ENCODE measurements at regions not wholly inside any gene's neighbourhood (a gene's known extent, or its start where the extent isn't known, plus 50 kb on each side); places are given as distances from the start of the nearest gene placed in this dataset.
"Not testable (repeated sequence)": the region's sequence is repeated elsewhere in the genome, so short reads cannot be mapped to it uniquely, and the experiment has no call there.

DNA sequence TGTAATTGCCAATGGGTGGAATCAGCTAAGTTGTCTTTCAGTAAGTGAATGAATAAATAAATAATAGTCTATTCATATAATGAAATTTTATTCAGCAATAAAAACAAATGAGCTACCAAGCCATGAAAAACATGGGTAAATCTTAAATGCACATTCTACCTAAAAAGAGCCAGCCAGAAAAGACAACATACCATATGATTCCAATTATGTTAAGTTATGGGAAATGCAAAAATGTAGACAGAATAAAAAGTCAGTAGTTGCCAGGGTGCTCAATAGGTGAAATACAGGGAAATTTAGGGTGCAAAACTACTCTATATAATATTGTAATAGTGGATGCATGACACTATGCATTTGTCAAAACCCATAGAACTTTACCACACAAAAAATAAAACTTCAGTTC, 277.2 kb upstream of the EPHA6 start:
- DNase-seq (no peak), ATAC-seq (no peak)
- ChIA-PET CTCF (no interaction called here), POLR2A (no interaction called here)
- H3K4me3 Mint-ChIP-seq = no peak overlapping the region
- no peaks in the 10 kb centered on the region for H3K9me3 Mint-ChIP-seq (ENCODE audit: insufficient read depth)
- H3K27ac Mint-ChIP-seq = no peak overlapping the region
- H3K36me3 Mint-ChIP-seq (ENCODE audit: low read depth) = no peaks in the 10 kb centered on the region
- H3K4me1 Mint-ChIP-seq (ENCODE audit: low read depth) = no peaks in the 10 kb centered on the region
- no peaks in the 10 kb centered on the region for H3K27me3 Mint-ChIP-seq (ENCODE audit: low read depth)

DNA sequence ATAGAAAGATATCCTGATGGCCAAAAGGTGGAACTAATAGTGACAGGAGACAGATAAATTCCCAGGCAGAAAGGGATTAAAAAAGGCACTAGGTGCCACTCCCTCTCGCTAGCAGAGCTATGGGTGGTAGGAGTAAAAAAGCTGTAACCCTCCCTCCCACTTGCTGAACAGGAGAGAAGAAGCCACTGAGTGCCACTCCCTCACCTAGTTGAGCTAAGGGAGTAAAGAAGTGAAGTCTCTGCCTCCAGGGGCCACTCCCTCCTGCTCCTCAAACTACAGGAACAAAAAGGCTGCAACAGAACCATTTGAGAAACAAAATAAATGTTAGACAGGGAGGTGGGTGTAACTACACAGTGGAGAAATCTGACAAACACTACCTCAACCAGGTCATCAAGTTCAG, 276.2 kb upstream of the EPHA6 start:
- no peak for ATAC-seq
- no peak overlapping the region for H3K4me3 Mint-ChIP-seq
- DNase-seq = no peak
- H3K27me3 Mint-ChIP-seq (ENCODE audit: low read depth) = no peaks in the 10 kb centered on the region
- no peaks in the 10 kb centered on the region for H3K9me3 Mint-ChIP-seq (ENCODE audit: insufficient read depth)
- no peaks in the 10 kb centered on the region for H3K4me1 Mint-ChIP-seq (ENCODE audit: low read depth)
- ChIA-PET CTCF (no interaction called here), POLR2A (no interaction called here)
- no peak overlapping the region for H3K27ac Mint-ChIP-seq
- H3K36me3 Mint-ChIP-seq (ENCODE audit: low read depth) = no peaks in the 10 kb centered on the region

DNA sequence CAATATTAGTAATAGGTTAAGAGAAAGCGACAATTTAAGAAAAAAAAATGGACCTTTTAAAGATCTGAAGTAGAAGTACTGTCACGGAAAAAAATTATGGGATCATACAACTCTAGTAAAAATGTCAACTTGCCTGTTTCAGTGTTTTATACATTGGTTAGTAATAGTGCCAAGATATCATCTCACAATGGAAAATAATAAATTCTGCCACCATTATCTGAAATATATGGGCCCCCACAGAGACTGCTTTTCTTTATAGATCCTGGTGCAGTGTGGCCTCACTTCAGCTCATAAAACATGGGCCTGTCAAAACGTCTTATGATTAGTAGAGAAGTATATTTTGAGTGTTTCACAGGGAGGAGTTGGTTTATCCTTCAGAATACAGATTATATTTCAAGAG, 266.3 kb upstream of the EPHA6 start:
- DNase-seq = no peak
- peaks cover 16% of the 10 kb centered on the region for H3K9me3 Mint-ChIP-seq (ENCODE audit: insufficient read depth)
- no peaks in the 10 kb centered on the region for H3K36me3 Mint-ChIP-seq (ENCODE audit: low read depth)
- H3K4me3 Mint-ChIP-seq = no peak overlapping the region
- ChIA-PET POLR2A (no interaction called here), CTCF (no interaction called here)
- H3K27me3 Mint-ChIP-seq (ENCODE audit: low read depth) = no peaks in the 10 kb centered on the region
- H3K4me1 Mint-ChIP-seq (ENCODE audit: low read depth) = no peaks in the 10 kb centered on the region
- no peak for ATAC-seq
- H3K27ac Mint-ChIP-seq = no peak overlapping the region

DNA sequence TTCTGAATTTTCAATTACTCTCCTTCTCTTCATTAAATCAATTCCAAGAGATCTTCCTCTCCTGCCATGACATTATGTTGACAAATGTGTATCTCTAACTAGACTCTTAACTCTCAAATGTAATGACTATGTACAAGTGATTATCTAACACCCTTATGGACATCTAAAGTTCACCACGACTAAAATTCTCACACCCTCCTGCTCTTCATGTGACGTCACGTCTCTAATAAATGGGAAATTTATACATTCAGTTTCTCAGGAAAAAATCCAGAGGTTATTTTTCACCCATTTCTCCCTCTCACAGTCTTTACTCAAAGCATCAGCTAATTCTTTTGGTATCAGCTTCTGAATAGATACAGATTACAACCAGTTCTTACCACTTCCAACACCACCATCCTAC, 237.5 kb upstream of the EPHA6 start:
- peaks cover 29% of the 10 kb centered on the region for H3K9me3 Mint-ChIP-seq (ENCODE audit: insufficient read depth)
- DNase-seq (no peak), ATAC-seq (no peak)
- no peak overlapping the region for H3K27ac Mint-ChIP-seq
- ChIA-PET CTCF (no interaction called here), POLR2A (no interaction called here)
- H3K36me3 Mint-ChIP-seq (ENCODE audit: low read depth) = no peaks in the 10 kb centered on the region
- no peaks in the 10 kb centered on the region for H3K27me3 Mint-ChIP-seq (ENCODE audit: low read depth)
- no peak overlapping the region for H3K4me3 Mint-ChIP-seq
- no peaks in the 10 kb centered on the region for H3K4me1 Mint-ChIP-seq (ENCODE audit: low read depth)

DNA sequence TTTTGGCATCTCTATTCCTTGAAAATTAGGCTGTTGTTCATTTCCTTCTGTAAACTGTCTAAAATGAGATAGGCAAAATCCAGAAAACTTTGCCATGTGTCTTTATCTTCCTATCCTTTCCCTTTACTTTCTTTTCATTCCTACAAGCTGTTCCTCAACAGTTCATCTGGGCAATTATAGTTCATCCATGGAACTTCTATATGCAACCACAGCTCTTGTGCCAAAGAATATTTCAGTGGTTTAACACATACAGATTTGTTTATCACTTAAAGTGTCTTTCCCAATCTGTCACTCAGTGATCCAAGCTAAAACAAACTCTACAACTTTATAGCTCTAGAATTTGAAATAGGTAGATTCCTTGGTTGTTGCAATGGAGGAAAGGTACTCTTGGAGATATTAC, 230.3 kb upstream of the EPHA6 start:
- Mint-ChIP-seq H3K4me1 (ENCODE audit: low read depth) (no peaks in the 10 kb centered on the region), H3K27ac (no peak overlapping the region), H3K27me3 (ENCODE audit: low read depth) (no peaks in the 10 kb centered on the region), H3K9me3 (ENCODE audit: insufficient read depth) (peaks cover 8% of the 10 kb centered on the region), H3K4me3 (no peak overlapping the region), H3K36me3 (ENCODE audit: low read depth) (no peaks in the 10 kb centered on the region)
- POLR2A ChIA-PET = no interaction called here
- no peak for ATAC-seq
- CTCF ChIA-PET = no interaction called here
- DNase-seq = no peak

DNA sequence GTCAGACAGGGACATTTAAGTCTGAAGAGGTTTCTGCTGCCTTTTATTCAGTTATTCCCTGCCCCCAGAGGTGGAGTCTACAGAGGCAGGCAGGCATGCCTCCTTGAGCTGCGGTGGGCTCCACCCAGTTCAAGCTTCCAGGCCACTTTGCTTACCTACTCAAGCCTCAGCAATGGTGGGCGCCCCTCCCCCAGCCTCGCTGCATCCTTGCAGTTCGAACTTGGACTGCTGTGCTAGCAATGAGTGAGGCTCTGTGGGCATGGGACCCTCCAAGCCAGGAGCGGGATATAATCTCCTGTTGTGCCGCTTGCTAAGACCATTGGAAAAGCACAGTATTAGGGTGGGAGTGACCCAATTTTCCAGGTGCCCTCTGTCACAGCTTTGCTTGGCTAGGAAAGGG, 207.5 kb upstream of the EPHA6 start:
- H3K27me3 Mint-ChIP-seq (ENCODE audit: low read depth); H3K4me1 Mint-ChIP-seq (ENCODE audit: low read depth); CTCF ChIA-PET; H3K4me3 Mint-ChIP-seq; ATAC-seq; H3K36me3 Mint-ChIP-seq (ENCODE audit: low read depth); POLR2A ChIA-PET; H3K27ac Mint-ChIP-seq; H3K9me3 Mint-ChIP-seq (ENCODE audit: insufficient read depth); DNase-seq: not testable (repeated sequence)

DNA sequence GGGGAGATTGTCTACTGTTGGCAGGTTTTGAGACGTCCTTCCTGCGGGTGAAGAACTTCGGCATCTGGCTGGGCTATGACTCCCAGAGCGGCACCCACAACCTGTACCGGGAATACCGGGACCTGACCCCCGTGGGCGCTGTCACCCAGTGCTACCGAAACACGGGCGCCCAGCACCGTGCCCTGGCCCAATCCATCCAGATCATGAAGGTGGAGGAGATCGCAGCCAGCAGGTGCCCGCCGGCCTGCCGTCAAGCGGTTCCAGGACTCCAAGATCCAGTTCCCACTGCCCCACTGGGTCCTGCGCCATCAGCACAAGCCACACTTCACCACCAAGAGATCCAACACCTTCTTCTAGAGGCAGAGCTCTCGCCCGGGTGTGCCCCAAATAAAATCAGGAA, 194.9 kb upstream of the EPHA6 start:
- ATAC-seq (no peak), DNase-seq (peak; percentile 21)
- Mint-ChIP-seq H3K9me3 (ENCODE audit: insufficient read depth) (no peaks in the 10 kb centered on the region), H3K27ac (no peak overlapping the region), H3K4me1 (ENCODE audit: low read depth) (no peaks in the 10 kb centered on the region), H3K36me3 (ENCODE audit: low read depth) (no peaks in the 10 kb centered on the region), H3K4me3 (no peak overlapping the region), H3K27me3 (ENCODE audit: low read depth) (no peaks in the 10 kb centered on the region)
- ChIA-PET POLR2A (no interaction called here), CTCF (no interaction called here)

DNA sequence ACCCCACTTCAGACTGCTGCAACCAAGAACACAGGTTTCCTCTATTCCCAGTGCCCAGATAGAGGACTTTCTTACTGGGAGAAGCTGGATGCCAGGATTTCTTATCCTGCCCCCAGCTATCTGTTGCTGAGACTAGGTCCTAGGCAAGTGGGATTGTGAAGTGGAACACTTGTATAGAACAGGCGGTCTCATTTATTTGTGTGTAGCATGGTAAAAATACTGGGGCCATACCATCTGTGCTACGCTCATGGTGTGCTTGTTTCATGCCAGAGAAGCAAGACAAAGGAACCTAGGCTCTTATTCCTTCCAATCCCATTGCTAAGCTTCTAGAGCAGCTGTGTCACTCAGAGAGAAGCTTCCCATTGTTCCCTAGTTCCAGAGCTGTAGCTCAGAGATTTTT, 191.5 kb upstream of the EPHA6 start:
- ChIA-PET CTCF (no interaction called here), POLR2A (no interaction called here)
- H3K27me3 Mint-ChIP-seq (ENCODE audit: low read depth) = no peaks in the 10 kb centered on the region
- H3K36me3 Mint-ChIP-seq (ENCODE audit: low read depth) = no peaks in the 10 kb centered on the region
- H3K9me3 Mint-ChIP-seq (ENCODE audit: insufficient read depth) = peaks cover 3% of the 10 kb centered on the region
- H3K4me1 Mint-ChIP-seq (ENCODE audit: low read depth) = no peaks in the 10 kb centered on the region
- no peak overlapping the region for H3K27ac Mint-ChIP-seq
- H3K4me3 Mint-ChIP-seq = no peak overlapping the region
- no peak for ATAC-seq
- DNase-seq = no peak

DNA sequence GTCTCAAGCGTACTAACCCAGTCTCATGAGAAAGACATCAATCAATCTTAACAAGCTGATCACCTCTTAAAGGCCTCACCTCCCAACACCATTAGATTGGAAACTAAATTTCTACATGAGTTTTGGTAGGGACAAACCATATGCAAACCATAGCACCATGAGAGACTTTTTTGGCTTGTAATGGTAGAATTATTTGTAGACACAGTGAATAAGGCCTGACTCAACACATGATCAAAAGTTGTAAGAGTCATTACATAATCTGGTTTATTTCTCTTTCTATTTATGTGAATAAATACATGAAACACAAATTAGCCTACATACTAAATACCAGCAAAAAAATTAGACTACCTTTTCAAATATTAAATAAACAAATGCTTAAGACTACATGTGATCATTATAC, 183.3 kb upstream of the EPHA6 start:
- peaks cover 3% of the 10 kb centered on the region for H3K9me3 Mint-ChIP-seq (ENCODE audit: insufficient read depth)
- POLR2A ChIA-PET = no interaction called here
- CTCF ChIA-PET = no interaction called here
- H3K27me3 Mint-ChIP-seq (ENCODE audit: low read depth) = no peaks in the 10 kb centered on the region
- ATAC-seq = no peak
- no peak overlapping the region for H3K4me3 Mint-ChIP-seq
- no peak for DNase-seq
- H3K27ac Mint-ChIP-seq = no peak overlapping the region
- no peaks in the 10 kb centered on the region for H3K36me3 Mint-ChIP-seq (ENCODE audit: low read depth)
- H3K4me1 Mint-ChIP-seq (ENCODE audit: low read depth) = no peaks in the 10 kb centered on the region

DNA sequence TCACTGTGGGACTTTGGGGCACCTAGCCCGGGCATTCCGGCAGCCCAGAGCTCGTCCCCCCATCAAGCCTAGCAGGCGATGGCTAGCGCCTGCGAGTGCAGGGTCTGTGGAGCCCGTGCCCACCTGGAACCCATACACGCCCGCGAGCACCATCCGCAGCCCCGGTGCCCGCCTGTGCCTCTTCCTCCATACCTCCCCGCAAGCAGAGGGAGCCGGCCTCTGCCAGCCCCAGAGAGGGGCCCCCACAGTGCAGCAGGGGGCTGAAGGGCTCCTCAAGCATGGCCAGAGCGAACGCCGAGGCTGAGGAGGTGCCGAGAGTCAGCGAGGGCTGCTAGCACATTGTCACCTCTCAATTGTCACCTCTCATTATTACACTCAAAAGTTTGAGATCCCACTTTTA, 167.8 kb upstream of the EPHA6 start:
- Mint-ChIP-seq H3K9me3 (ENCODE audit: insufficient read depth) (peaks cover 7% of the 10 kb centered on the region), H3K36me3 (ENCODE audit: low read depth) (no peaks in the 10 kb centered on the region), H3K4me1 (ENCODE audit: low read depth) (no peaks in the 10 kb centered on the region), H3K4me3 (no peak overlapping the region), H3K27ac (no peak overlapping the region), H3K27me3 (ENCODE audit: low read depth) (no peaks in the 10 kb centered on the region)
- DNase-seq = no peak
- ChIA-PET POLR2A (no interaction called here), CTCF (no interaction called here)
- no peak for ATAC-seq

DNA sequence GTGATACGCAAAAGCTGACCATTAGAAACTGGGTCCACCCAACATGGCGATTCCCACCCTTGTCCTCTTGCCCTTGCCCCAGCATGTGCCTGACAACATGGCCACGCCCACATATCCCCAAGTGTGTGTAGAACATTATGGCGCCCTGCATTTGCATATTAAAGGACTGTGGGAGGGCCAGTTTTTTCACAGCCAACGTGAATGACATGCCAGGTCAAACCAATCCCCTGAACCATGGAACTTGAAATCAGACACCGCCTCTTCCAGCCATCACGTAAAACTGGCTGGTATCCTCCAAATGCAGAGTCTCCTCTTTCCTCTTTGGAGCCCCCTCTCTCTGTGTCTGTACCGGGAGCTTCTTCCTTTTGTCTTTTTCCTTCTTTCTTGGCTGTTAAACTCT, 156.7 kb upstream of the EPHA6 start:
- H3K36me3 Mint-ChIP-seq (ENCODE audit: low read depth) = no peaks in the 10 kb centered on the region
- ChIA-PET CTCF (no interaction called here), POLR2A (no interaction called here)
- no peaks in the 10 kb centered on the region for H3K9me3 Mint-ChIP-seq (ENCODE audit: insufficient read depth)
- no peaks in the 10 kb centered on the region for H3K27me3 Mint-ChIP-seq (ENCODE audit: low read depth)
- no peak for DNase-seq
- no peak overlapping the region for H3K4me3 Mint-ChIP-seq
- ATAC-seq = no peak
- H3K27ac Mint-ChIP-seq = no peak overlapping the region
- no peaks in the 10 kb centered on the region for H3K4me1 Mint-ChIP-seq (ENCODE audit: low read depth)

DNA sequence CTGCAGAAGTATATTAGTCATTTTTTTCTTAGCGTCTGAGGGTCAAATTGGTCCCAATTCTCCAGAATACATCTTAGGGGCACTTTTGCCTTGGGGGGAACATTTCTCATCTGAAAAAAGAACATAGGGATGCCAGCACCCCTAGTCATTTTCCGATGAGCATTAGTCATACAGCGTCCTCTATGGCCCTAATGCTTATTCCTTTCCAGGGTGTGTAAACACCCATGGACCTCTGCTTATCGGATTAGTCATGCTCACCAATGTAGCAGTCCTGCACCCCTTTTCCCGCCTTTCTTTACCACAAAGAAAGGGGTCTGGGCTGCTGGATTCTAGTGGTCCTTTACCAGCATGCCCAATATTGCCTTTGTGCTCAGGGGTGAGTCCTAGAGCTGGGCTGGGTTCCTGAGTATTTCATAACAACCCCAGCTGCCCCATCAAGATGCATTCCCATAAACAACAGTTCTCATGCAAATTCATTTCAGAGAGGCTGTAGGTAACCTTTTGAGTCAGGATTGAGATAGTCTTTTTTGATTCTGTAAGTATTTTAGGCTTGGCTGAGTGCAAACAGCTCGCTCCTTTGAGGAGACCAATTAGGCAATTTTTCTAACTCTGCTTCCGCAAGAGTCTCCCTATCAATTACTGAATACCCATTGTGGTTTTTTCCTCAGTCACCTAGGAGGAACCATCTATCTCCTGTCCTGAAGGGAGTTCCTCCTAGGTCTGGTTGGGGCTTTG, 142.4 kb upstream of the EPHA6 start:
- DNase-seq; CTCF ChIA-PET; H3K36me3 Mint-ChIP-seq (ENCODE audit: low read depth); H3K27ac Mint-ChIP-seq; H3K4me1 Mint-ChIP-seq (ENCODE audit: low read depth); H3K9me3 Mint-ChIP-seq (ENCODE audit: insufficient read depth); H3K4me3 Mint-ChIP-seq; POLR2A ChIA-PET; ATAC-seq; H3K27me3 Mint-ChIP-seq (ENCODE audit: low read depth): not testable (repeated sequence)

DNA sequence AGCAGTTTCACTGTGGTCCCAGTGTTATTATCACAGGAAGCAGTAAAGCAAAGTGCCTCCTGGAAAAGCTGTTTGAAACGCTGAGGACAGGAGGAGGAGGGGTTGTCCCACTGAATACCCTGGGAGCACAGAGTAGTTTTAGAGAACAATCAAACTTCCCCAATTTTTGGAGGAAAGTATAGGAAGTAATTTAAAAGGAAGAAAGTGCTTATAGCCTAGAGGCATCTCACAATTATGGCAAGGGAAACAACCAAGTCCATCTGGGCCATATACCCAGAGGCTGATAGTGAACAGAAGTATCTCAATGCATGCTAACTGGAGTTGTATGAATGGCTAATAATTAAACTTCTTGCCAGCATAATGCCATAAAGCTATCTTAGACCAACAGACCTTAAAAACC, 137.2 kb upstream of the EPHA6 start:
- DNase-seq = no peak
- no peak overlapping the region for H3K27ac Mint-ChIP-seq

More for the DNA sequence above, 137.2 kb upstream of the EPHA6 start:
- H3K27me3 Mint-ChIP-seq (ENCODE audit: low read depth) = no peaks in the 10 kb centered on the region
- H3K36me3 Mint-ChIP-seq (ENCODE audit: low read depth) = no peaks in the 10 kb centered on the region
- CTCF ChIA-PET = no interaction called here
- H3K9me3 Mint-ChIP-seq (ENCODE audit: insufficient read depth) = no peaks in the 10 kb centered on the region
- H3K4me1 Mint-ChIP-seq (ENCODE audit: low read depth) = no peaks in the 10 kb centered on the region
- POLR2A ChIA-PET = no interaction called here
- ATAC-seq = no peak
- no peak overlapping the region for H3K4me3 Mint-ChIP-seq

All from activated CD8-positive, alpha-beta T cell treated with anti-CD3 and anti-CD28 coated beads, Interleukin-2, amount 10 ng/mL, durations not matched to agents 7 days and 5 days (primary cell).